Esophagus squamous epithelium (tissue), 5 donors: ENCODE measurements at regions not wholly inside any gene's neighbourhood (a gene's known extent, or its start where the extent isn't known, plus 50 kb on each side); places are given as distances from the start of the nearest gene placed in this dataset.
"Not testable (repeated sequence)": the region's sequence is repeated elsewhere in the genome, so short reads cannot be mapped to it uniquely, and the experiment has no call there.

ENCODE experiments used
- DNase-seq: peaks from one replicate; lab custom pipeline; 2025; lab: John Stamatoyannopoulos, UW
- H3K27ac ChIP-seq, 4 donors: fragments of 200-600 bp; sonication (generic); one replicate each; pipeline ENCODE4 v1.5.1; 2016 to 2019; ENCODE audit warnings: mild to moderate bottlenecking in 1 of 4
- H3K27me3 ChIP-seq, 4 donors: fragments of 200-600 bp; sonication (generic); 1 replicate in 3 of 4; 2 replicates in 1 of 4; pipeline versions ENCODE4 v1.5.1 to v1.6.0; 2017 to 2021; ENCODE audit warnings: antibody characterized with exemption in 1 of 4
- H3K36me3 ChIP-seq, 3 donors: fragments of 200-600 bp; sonication (generic); one replicate each; pipeline ENCODE4 v1.5.1; 2016 to 2019
- H3K4me1 ChIP-seq, 3 donors: fragments of 200-600 bp; sonication (generic); one replicate each; pipeline ENCODE4 v1.5.1; 2017 to 2019
- H3K4me3 ChIP-seq, 4 donors: fragments of 200-600 bp; sonication (generic); 1 replicate in 3 of 4; 2 replicates in 1 of 4; pipeline ENCODE4 v1.5.1; 2016 to 2019; ENCODE audit warnings: mild to moderate bottlenecking in 2 of 4, moderate library complexity in 1 of 4
- H3K9me3 ChIP-seq, 3 donors: fragments of 200-600 bp; sonication (generic); one replicate each; pipeline ENCODE4 v1.5.1; 2016 to 2019
- POLR2A ChIP-seq, 4 donors: fragments of 450-650 bp; IDR thresholded peaks; one replicate each; pipeline ENCODE4 v1.6.1; 2017; ENCODE audit warnings: antibody characterized with exemption in 4 of 4, mild to moderate bottlenecking in 4 of 4, moderate library complexity in 3 of 4
- WGBS, 2 donors: methylation state at CpG; one replicate each; pipeline ENCODE4 v1.1.5; 2018; 5-methylcytosine and 5-hydroxymethylcytosine counted together
- intact Hi-C: fragments of 100-400 bp; cut with DNase I; formaldehyde crosslinking; loops from one replicate; pipeline ENCODE4 v1.15.0; 2022
- TF ChIP-seq, protein P1 (sequence below), 6 experiments: fragments of 450-650 bp in 4 of 6; fragments of 200-600 bp in 2 of 6; sonication (generic) in 2 of 6; IDR thresholded peaks; one replicate each; pipeline ENCODE4 v1.5.1; 2016 to 2019; ENCODE audit warnings: antibody characterized with exemption in 6 of 6, mild to moderate bottlenecking in 4 of 6, moderate library complexity in 4 of 6
- donor health status: DM: yes; HTN: yes; CAD: no.

- H3K4me3 ChIP-seq, H3K4me1 ChIP-seq, H3K27me3 ChIP-seq, H3K27ac ChIP-seq, H3K9me3 ChIP-seq, H3K36me3 ChIP-seq, DNase-seq, intact Hi-C loops: not testable (repeated sequence)
- WGBS, 2 donors = 75 to 78% methylated on average over 11 of the region's 11 CpGs
Measured at GRCh38 chr5:44756097-44756496, 52.6 kb upstream of the MRPS30 start.

DNA sequence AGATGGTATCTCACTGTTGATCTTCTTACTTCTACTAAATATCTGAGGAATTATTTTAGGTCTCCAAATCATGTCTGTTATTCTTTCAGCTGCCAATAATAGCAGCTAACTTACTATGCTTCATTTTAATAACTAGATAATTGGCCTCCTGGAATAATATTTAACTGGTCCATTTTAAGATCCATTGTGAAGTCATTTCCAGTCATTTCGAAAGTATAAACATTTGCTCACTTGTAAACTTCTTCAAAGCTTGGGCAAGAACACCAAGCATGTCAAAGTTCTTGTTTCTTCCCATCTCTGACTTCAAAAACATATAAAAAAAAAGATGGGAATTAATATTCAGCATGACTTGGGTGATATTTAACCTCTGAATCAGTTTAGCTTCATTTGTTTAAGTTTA, 61.4 kb upstream of the MRPS30 start:
- H3K27ac ChIP-seq = no peak overlapping the region
- 26 to 31% methylated on average over 1 of the region's 1 CpG for WGBS, 2 donors
- intact Hi-C loops = no loop called here
- no peak overlapping the region for H3K4me3 ChIP-seq
- H3K4me1 ChIP-seq = no peaks in the 10 kb centered on the region
- TF ChIP-seq, protein P1, sequence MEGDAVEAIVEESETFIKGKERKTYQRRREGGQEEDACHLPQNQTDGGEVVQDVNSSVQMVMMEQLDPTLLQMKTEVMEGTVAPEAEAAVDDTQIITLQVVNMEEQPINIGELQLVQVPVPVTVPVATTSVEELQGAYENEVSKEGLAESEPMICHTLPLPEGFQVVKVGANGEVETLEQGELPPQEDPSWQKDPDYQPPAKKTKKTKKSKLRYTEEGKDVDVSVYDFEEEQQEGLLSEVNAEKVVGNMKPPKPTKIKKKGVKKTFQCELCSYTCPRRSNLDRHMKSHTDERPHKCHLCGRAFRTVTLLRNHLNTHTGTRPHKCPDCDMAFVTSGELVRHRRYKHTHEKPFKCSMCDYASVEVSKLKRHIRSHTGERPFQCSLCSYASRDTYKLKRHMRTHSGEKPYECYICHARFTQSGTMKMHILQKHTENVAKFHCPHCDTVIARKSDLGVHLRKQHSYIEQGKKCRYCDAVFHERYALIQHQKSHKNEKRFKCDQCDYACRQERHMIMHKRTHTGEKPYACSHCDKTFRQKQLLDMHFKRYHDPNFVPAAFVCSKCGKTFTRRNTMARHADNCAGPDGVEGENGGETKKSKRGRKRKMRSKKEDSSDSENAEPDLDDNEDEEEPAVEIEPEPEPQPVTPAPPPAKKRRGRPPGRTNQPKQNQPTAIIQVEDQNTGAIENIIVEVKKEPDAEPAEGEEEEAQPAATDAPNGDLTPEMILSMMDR (IDR thresholded peaks at IDR 0.05) = no peak
- no peak for TF ChIP-seq POLR2A (IDR thresholded peaks at IDR 0.05)
- H3K36me3 ChIP-seq = no peaks in the 10 kb centered on the region
- no peak for DNase-seq
- no peaks in the 10 kb centered on the region for H3K27me3 ChIP-seq
- no peaks in the 10 kb centered on the region for H3K9me3 ChIP-seq

DNA sequence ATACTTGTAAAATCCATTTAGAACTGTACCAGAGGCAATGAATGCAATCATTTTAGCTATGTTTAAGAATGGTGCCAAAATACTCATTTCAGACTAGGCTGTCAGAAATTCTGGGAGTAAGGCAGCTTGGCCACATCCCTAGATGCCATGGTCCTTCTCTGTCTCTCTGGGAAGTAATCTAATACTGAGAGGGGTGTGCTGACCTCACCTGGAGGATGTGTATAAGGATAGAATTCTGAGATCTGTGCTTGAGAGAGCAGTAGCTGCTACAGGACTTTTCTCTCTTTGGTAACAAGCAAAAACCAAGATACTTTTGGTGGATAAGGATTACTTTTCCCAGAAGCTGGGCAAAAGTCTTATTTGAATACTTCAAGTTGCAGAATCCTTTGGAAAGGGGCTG, 68.1 kb upstream of the MRPS30 start:
- no peak for DNase-seq
- Histone ChIP-seq H3K27me3 (no peaks in the 10 kb centered on the region), H3K9me3 (no peaks in the 10 kb centered on the region), H3K27ac (no peak overlapping the region), H3K4me3 (no peak overlapping the region), H3K4me1 (no peaks in the 10 kb centered on the region), H3K36me3 (no peaks in the 10 kb centered on the region)
- intact Hi-C loops = no loop called here
- TF ChIP-seq, protein P1 (IDR thresholded peaks at IDR 0.05) = no peak
- TF ChIP-seq POLR2A (IDR thresholded peaks at IDR 0.05) = no peak

GRCh38 chr5:44729536-44729935, 79.2 kb upstream of the MRPS30 start:
- Histone ChIP-seq H3K36me3 (no peaks in the 10 kb centered on the region), H3K27ac (no peak overlapping the region), H3K9me3 (no peaks in the 10 kb centered on the region), H3K4me3 (no peak overlapping the region), H3K27me3 (no peaks in the 10 kb centered on the region), H3K4me1 (no peaks in the 10 kb centered on the region)
- intact Hi-C loops = no loop called here
- TF ChIP-seq POLR2A (IDR thresholded peaks at IDR 0.05) = no peak
- TF ChIP-seq, protein P1 (IDR thresholded peaks at IDR 0.05) = no peak
- 73 to 89% methylated on average over 1 of the region's 1 CpG for WGBS, 2 donors
- DNase-seq = no peak

- no peaks in the 10 kb centered on the region for H3K36me3 ChIP-seq
- no peak overlapping the region for H3K4me3 ChIP-seq
- no peaks in the 10 kb centered on the region for H3K4me1 ChIP-seq
- no peak overlapping the region for H3K27ac ChIP-seq
- DNase-seq = no peak
- H3K27me3 ChIP-seq = no peaks in the 10 kb centered on the region
- TF ChIP-seq, protein P1 (IDR thresholded peaks at IDR 0.05) = no peak
- no peak for TF ChIP-seq POLR2A (IDR thresholded peaks at IDR 0.05)
- intact Hi-C loops = no loop called here
- 17 to 48% methylated on average over 1 of the region's 1 CpG for WGBS, 2 donors
- H3K9me3 ChIP-seq = no peaks in the 10 kb centered on the region
Measured at GRCh38 chr5:44727100-44727499, 81.6 kb upstream of the MRPS30 start.

- DNase-seq = no peak
- Histone ChIP-seq H3K36me3 (no peaks in the 10 kb centered on the region), H3K9me3 (no peaks in the 10 kb centered on the region), H3K4me3 (no peak overlapping the region), H3K27me3 (no peaks in the 10 kb centered on the region), H3K4me1 (no peaks in the 10 kb centered on the region), H3K27ac (no peak overlapping the region)
- WGBS, 2 donors = 32 to 41% methylated on average over 2 of the region's 2 CpGs
- TF ChIP-seq, protein P1 (IDR thresholded peaks at IDR 0.05) = no peak
- TF ChIP-seq POLR2A (IDR thresholded peaks at IDR 0.05) = no peak
- intact Hi-C loops = no loop called here
Measured at GRCh38 chr5:44719856-44720255, 88.9 kb upstream of the MRPS30 start.
